Activated CD8-positive, alpha-beta T cell treated with anti-CD3 and anti-CD28 coated beads, Interleukin-2, amount 10 ng/mL, durations not matched to agents 7 days and 5 days (primary cell): ENCODE measurements at regions not wholly inside any gene's neighbourhood (a gene's known extent, or its start where the extent isn't known, plus 50 kb on each side); places are given as distances from the start of the nearest gene placed in this dataset.
"Not testable (repeated sequence)": the region's sequence is repeated elsewhere in the genome, so short reads cannot be mapped to it uniquely, and the experiment has no call there.

Experiments
- ATAC-seq: fragments of 150-1000 bp; cut with Tn5 transposase; one replicate; pipeline ENCODE4 v1.10.0; 2021; ENCODE audit warnings: moderate library complexity
- CTCF ChIA-PET: fragments of 350-600 bp; sonication (Branson Sonifier 250); formaldehyde crosslinking; loops from one replicate; lab custom pipeline; 2021; ENCODE audit warnings: antibody characterized with exemption; lab: Charles Lee
- POLR2A ChIA-PET: fragments of 350-600 bp; sonication (Branson Sonifier 250); formaldehyde crosslinking; loops from one replicate; lab custom pipeline; 2021; ENCODE audit warnings: antibody characterized with exemption; lab: Charles Lee
- DNase-seq: peaks from one replicate; pipeline ENCODE4 v3.0.0-alpha.2; 2020
- H3K27ac Mint-ChIP-seq: one replicate; pipeline ENCODE4 v1.8.0; 2021; ENCODE audit warnings: mild to moderate bottlenecking, mixed read lengths
- H3K27me3 Mint-ChIP-seq: one replicate; pipeline ENCODE4 v1.8.0; 2021; ENCODE audit warnings: low read depth, mixed read lengths
- H3K36me3 Mint-ChIP-seq: one replicate; pipeline ENCODE4 v1.8.0; 2021; ENCODE audit warnings: low read depth, mixed read lengths
- H3K4me1 Mint-ChIP-seq: one replicate; pipeline ENCODE4 v1.8.0; 2021; ENCODE audit warnings: low read depth, mixed read lengths
- H3K4me3 Mint-ChIP-seq: one replicate; pipeline ENCODE4 v1.8.0; 2021; ENCODE audit warnings: mild to moderate bottlenecking, mixed read lengths
- H3K9me3 Mint-ChIP-seq: one replicate; pipeline ENCODE4 v1.8.0; 2022; ENCODE audit warnings: mixed read lengths; ENCODE audit not compliant: insufficient read depth

DNA sequence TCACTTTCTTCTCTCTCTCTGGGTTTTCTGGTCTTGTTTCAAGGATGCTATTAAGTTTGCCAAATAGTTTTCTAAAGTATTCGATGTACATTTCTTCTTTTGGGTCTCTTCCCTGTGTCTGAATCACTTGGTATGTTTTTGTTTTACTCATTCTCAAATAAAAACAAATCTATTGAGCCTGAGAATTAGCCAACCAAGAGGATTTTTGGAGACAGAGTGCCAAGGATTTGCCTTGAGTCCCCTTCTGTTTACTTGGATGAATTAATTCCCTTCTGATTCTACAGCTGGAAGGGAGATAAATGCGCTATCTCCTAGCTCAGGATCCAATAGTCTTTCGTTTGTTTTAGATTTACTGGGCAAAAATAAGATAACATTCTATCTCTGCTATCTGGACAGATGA lies 255.5 kb downstream of the SYT10 start:
- no peak for DNase-seq
- H3K27ac Mint-ChIP-seq: no peak overlapping the region
- no peak overlapping the region for H3K4me3 Mint-ChIP-seq
- ChIA-PET POLR2A (no interaction called here), CTCF (no interaction called here)
- peaks cover 25% of the 10 kb centered on the region for H3K9me3 Mint-ChIP-seq
- no peaks in the 10 kb centered on the region for H3K4me1 Mint-ChIP-seq
- no peaks in the 10 kb centered on the region for H3K27me3 Mint-ChIP-seq
- no peak for ATAC-seq
- no peaks in the 10 kb centered on the region for H3K36me3 Mint-ChIP-seq

- ATAC-seq (no peak), DNase-seq (no peak)
- no peak overlapping the region for H3K27ac Mint-ChIP-seq
- ChIA-PET POLR2A (no interaction called here), CTCF (no interaction called here)
- peaks cover 23% of the 10 kb centered on the region for H3K9me3 Mint-ChIP-seq
- no peak overlapping the region for H3K4me3 Mint-ChIP-seq
- no peaks in the 10 kb centered on the region for H3K36me3 Mint-ChIP-seq
- no peaks in the 10 kb centered on the region for H3K27me3 Mint-ChIP-seq
- H3K4me1 Mint-ChIP-seq: no peaks in the 10 kb centered on the region
These were observed 257.1 kb downstream of the SYT10 start for GRCh38 chr12:33182485-33182884.

DNA sequence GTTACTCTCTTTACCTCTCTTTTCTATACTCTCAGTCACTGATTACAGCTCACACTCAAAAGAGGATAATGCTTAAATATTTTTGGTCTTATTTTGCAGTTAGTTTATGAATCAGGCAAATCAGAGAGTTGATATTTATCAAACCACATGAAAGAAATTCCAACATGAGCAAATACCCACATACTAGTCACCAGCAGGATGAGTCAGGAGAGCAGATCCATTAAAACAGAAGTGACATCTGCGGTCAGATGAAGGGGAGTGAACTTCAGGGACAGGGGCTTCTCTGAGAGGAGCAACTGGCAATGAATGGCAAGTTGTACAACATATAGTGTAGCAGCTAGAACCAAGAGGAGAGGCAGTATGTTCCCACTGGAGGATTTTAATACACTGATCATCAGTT lies 258.7 kb downstream of the SYT10 start:
- POLR2A ChIA-PET: no interaction called here
- Mint-ChIP-seq H3K27ac (no peak overlapping the region), H3K4me3 (no peak overlapping the region), H3K9me3 (peaks cover 21% of the 10 kb centered on the region), H3K36me3 (no peaks in the 10 kb centered on the region), H3K27me3 (no peaks in the 10 kb centered on the region), H3K4me1 (no peaks in the 10 kb centered on the region)
- ATAC-seq (no peak), DNase-seq (no peak)
- CTCF ChIA-PET: no interaction called here

- H3K27ac Mint-ChIP-seq, POLR2A ChIA-PET, CTCF ChIA-PET, H3K4me3 Mint-ChIP-seq, H3K27me3 Mint-ChIP-seq, H3K36me3 Mint-ChIP-seq, ATAC-seq, H3K4me1 Mint-ChIP-seq, DNase-seq: not testable (repeated sequence)
- H3K9me3 Mint-ChIP-seq: peaks cover 14% of the 10 kb centered on the region
These were observed 269.7 kb upstream of the PKP2 start for GRCh38 chr12:33166260-33166659.

- DNase-seq (no peak), ATAC-seq (no peak)
- Mint-ChIP-seq H3K27me3 (no peaks in the 10 kb centered on the region), H3K4me1 (no peaks in the 10 kb centered on the region), H3K27ac (no peak overlapping the region), H3K9me3 (peaks cover 27% of the 10 kb centered on the region), H3K4me3 (no peak overlapping the region), H3K36me3 (no peaks in the 10 kb centered on the region)
- CTCF ChIA-PET: no interaction called here
- POLR2A ChIA-PET: no interaction called here
These were observed 259.5 kb upstream of the PKP2 start for GRCh38 chr12:33156042-33156441.

- H3K27ac Mint-ChIP-seq, H3K36me3 Mint-ChIP-seq, H3K9me3 Mint-ChIP-seq, DNase-seq, ATAC-seq, POLR2A ChIA-PET, H3K4me3 Mint-ChIP-seq, CTCF ChIA-PET, H3K27me3 Mint-ChIP-seq, H3K4me1 Mint-ChIP-seq: not testable (repeated sequence)
These were observed 250.7 kb upstream of the PKP2 start for GRCh38 chr12:33147292-33147691.

GRCh38 chr12:33129500-33129899 lies 232.9 kb upstream of the PKP2 start:
- Mint-ChIP-seq H3K9me3 (no peaks in the 10 kb centered on the region), H3K27ac (no peak overlapping the region), H3K36me3 (no peaks in the 10 kb centered on the region), H3K4me3 (no peak overlapping the region), H3K27me3 (no peaks in the 10 kb centered on the region), H3K4me1 (no peaks in the 10 kb centered on the region)
- ATAC-seq: no peak
- no peak for DNase-seq
- ChIA-PET POLR2A (no interaction called here), CTCF (no interaction called here)

GRCh38 chr12:33125755-33126154 lies 229.2 kb upstream of the PKP2 start:
- Mint-ChIP-seq H3K4me1 (no peaks in the 10 kb centered on the region), H3K27me3 (no peaks in the 10 kb centered on the region), H3K36me3 (no peaks in the 10 kb centered on the region), H3K27ac (no peak overlapping the region), H3K9me3 (no peaks in the 10 kb centered on the region), H3K4me3 (no peak overlapping the region)
- CTCF ChIA-PET: no interaction called here
- POLR2A ChIA-PET: no interaction called here
- no peak for DNase-seq
- ATAC-seq: no peak

GRCh38 chr12:33116284-33116683 lies 219.7 kb upstream of the PKP2 start:
- ATAC-seq: no peak
- no peaks in the 10 kb centered on the region for H3K36me3 Mint-ChIP-seq
- no peaks in the 10 kb centered on the region for H3K27me3 Mint-ChIP-seq
- POLR2A ChIA-PET: no interaction called here
- DNase-seq: no peak
- no peaks in the 10 kb centered on the region for H3K9me3 Mint-ChIP-seq
- no peaks in the 10 kb centered on the region for H3K4me1 Mint-ChIP-seq
- no peak overlapping the region for H3K4me3 Mint-ChIP-seq
- CTCF ChIA-PET: no interaction called here
- no peak overlapping the region for H3K27ac Mint-ChIP-seq

- ATAC-seq: no peak
- no peak overlapping the region for H3K4me3 Mint-ChIP-seq
- no peak overlapping the region for H3K27ac Mint-ChIP-seq
- ChIA-PET POLR2A (no interaction called here), CTCF (no interaction called here)
- H3K27me3 Mint-ChIP-seq: no peaks in the 10 kb centered on the region
- H3K36me3 Mint-ChIP-seq: no peaks in the 10 kb centered on the region
- no peak for DNase-seq
- no peaks in the 10 kb centered on the region for H3K9me3 Mint-ChIP-seq
- no peaks in the 10 kb centered on the region for H3K4me1 Mint-ChIP-seq
These were observed 219.1 kb upstream of the PKP2 start for GRCh38 chr12:33115716-33116115.

GRCh38 chr12:33111850-33112249 lies 215.3 kb upstream of the PKP2 start:
- POLR2A ChIA-PET: no interaction called here

DNA sequence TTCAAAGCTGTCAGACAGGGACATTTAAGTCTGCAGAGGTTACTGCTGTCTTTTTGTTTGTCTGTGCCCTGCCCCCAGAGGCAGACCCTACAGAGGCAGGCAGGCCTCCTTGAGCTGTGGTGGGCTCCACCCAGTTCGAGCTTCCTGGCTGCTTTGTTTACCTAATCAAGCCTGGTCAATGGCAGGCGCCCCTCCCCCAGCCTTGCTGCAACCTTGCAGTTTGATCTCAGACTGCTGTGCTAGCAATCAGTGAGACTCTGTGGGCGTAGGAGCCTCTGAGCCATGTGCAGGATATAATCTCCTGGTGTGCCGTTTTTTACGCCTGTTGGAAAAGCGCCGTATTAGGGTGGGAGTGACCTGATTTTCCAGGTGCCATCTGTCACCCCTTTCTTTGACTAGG lies 211.2 kb upstream of the PKP2 start:
- POLR2A ChIA-PET, H3K4me1 Mint-ChIP-seq, H3K27ac Mint-ChIP-seq, H3K9me3 Mint-ChIP-seq, H3K27me3 Mint-ChIP-seq, DNase-seq, H3K4me3 Mint-ChIP-seq, CTCF ChIA-PET, H3K36me3 Mint-ChIP-seq, ATAC-seq: not testable (repeated sequence)

More at GRCh38 chr12:33111850-33112249, 215.3 kb upstream of the PKP2 start:
- Mint-ChIP-seq H3K36me3 (no peaks in the 10 kb centered on the region), H3K27ac (no peak overlapping the region), H3K9me3 (no peaks in the 10 kb centered on the region), H3K4me1 (no peaks in the 10 kb centered on the region), H3K4me3 (no peak overlapping the region), H3K27me3 (no peaks in the 10 kb centered on the region)
- ATAC-seq: no peak
- CTCF ChIA-PET: no interaction called here
- no peak for DNase-seq

DNA sequence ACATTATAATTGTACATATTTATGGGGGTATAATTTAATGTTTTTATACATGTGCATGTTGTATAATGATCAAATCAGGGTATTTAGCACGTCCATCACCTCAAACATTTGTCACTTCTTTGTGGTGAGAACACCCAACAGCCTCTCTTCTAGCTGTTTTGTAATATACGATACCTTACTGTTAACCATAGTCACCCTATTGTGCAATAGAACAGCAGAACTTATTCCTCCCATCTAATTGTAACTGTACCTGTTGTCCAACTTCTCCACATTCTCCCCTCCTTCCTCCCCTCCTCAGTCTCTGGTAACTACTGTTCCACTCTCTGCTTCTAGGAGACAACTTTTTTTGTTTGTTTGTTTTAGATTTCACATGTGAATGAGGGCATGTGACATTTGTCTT lies 197.0 kb upstream of the PKP2 start:
- ATAC-seq (no peak), DNase-seq (no peak)
- CTCF ChIA-PET: no interaction called here
- Mint-ChIP-seq H3K27me3 (no peaks in the 10 kb centered on the region), H3K4me1 (no peaks in the 10 kb centered on the region), H3K9me3 (no peaks in the 10 kb centered on the region), H3K4me3 (no peak overlapping the region), H3K36me3 (no peaks in the 10 kb centered on the region), H3K27ac (no peak overlapping the region)
- POLR2A ChIA-PET: no interaction called here
